OCI-LY1 (cell line): ENCODE measurements at regions not wholly inside any gene's neighbourhood (a gene's known extent, or its start where the extent isn't known, plus 50 kb on each side); places are given as distances from the start of the nearest gene placed in this dataset.

Experiments used
- EZH2 ChIP-seq: fragments of 200-600 bp; sonication (generic), shearing (Covaris generic); IDR thresholded peaks from 2 replicates; pipeline ENCODE4 v1.8.0; 2017; ENCODE audit warnings: borderline replicate concordance, mixed run types, mild to moderate bottlenecking, antibody characterized with exemption, low read length, moderate library complexity, mixed read lengths
- TF ChIP-seq, protein P1 (sequence below): fragments of 200-600 bp; sonication (generic), shearing (Covaris generic); IDR thresholded peaks from 2 replicates; pipeline ENCODE4 v1.5.1; 2017; ENCODE audit warnings: mild to moderate bottlenecking, antibody characterized with exemption, low read length, moderate library complexity, mixed read lengths

DNA sequence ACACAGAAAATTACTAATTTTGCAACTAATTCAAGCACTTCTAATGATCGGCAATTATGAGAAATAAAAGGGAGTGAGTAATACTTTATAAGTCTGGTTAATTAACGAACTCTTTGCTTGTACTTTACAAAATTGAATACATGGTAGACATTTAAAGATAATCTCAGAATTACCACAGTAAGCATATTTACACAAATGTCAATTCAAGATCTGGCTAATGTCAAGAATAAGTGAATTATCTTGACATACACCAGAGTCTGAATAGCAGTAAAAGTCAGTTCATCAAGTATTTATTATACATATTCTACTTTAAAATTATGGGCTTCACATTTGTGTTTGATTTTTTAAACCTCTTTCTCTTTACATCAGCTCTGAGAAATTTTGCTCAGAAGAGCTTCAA is 643.4 kb downstream of the OLFM4 start:
- TF ChIP-seq, protein P1, sequence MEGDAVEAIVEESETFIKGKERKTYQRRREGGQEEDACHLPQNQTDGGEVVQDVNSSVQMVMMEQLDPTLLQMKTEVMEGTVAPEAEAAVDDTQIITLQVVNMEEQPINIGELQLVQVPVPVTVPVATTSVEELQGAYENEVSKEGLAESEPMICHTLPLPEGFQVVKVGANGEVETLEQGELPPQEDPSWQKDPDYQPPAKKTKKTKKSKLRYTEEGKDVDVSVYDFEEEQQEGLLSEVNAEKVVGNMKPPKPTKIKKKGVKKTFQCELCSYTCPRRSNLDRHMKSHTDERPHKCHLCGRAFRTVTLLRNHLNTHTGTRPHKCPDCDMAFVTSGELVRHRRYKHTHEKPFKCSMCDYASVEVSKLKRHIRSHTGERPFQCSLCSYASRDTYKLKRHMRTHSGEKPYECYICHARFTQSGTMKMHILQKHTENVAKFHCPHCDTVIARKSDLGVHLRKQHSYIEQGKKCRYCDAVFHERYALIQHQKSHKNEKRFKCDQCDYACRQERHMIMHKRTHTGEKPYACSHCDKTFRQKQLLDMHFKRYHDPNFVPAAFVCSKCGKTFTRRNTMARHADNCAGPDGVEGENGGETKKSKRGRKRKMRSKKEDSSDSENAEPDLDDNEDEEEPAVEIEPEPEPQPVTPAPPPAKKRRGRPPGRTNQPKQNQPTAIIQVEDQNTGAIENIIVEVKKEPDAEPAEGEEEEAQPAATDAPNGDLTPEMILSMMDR: no peak
- no peak for TF ChIP-seq EZH2
